HG03135 (cell line): ENCODE measurements at regions not wholly inside any gene's neighbourhood (a gene's known extent, or its start where the extent isn't known, plus 50 kb on each side); places are given as distances from the start of the nearest gene placed in this dataset.

Experiments used
- ATAC-seq: cut with Tn5 transposase; IDR thresholded peaks from one replicate; pipeline ENCODE4 v1.9.1; 2021; ENCODE audit warnings: mild to moderate bottlenecking, moderate library complexity; ENCODE audit not compliant: unreplicated experiment

GRCh38 chr5:66459728-66460127 lies 136.5 kb upstream of the MAST4 start:
- ATAC-seq, result no peak

- ATAC-seq, result no peak
These were observed 128.6 kb upstream of the MAST4 start for GRCh38 chr5:66467564-66467963.

DNA sequence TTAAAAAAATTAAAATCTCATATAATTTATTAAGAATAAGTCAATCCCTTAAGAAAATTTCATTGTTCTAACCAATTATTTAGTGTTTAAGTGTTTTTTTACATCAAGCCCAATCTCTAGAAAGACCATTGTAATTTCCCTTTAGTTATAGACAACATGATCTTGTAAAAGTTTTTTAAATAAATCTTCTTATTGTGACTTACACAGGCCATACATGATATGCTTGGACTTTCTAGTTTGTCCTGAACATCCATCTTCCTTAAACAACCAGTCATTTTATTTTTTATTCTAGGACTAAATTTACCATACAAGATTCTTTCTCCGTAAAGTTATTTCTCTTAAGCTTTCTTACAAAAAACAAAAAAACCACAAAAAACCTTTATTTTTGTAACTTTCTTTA lies 126.5 kb upstream of the MAST4 start:
- ATAC-seq, result no peak

DNA sequence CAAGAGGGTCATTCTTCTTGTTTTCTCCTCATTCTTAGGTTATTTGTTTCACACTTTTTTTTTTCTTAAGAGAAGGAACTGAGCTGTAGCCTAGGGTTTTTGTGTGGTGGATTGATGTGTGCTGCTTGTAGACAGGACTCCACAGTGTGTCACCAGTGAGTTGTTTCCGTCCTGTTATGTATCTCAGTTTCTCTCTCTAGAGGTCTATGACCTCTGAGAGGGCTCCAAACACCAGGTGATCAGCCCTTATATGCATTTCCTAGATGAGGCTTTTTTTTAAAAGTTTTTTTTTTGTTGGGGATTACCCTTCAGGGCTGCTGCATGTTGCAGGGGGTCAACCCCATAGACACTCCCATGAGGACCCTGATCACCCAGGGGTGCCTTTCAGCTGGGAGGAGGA lies 124.2 kb upstream of the MAST4 start:
- no peak for ATAC-seq

DNA sequence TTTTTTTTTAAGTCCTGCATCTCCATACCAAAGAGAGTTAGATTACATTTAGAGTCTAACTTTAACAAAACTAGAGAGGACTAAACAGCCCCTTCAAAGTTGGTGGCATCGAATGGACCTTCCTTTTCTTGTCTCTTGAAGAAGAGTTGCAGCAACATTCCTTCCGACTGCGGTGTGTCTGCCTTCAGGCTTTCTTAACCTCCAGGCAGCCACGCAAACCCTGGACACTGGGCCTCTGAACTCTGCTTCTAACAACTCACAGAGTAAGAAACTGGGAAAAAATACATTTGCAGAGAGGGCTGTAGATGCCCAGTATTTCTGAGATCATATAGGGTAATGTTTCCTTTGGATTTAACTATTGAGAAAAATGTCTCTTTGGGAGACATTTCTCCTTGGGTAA lies 120.5 kb upstream of the MAST4 start:
- ATAC-seq, result no peak

- no peak for ATAC-seq
These were observed 118.6 kb upstream of the MAST4 start for GRCh38 chr5:66477596-66477995.

DNA sequence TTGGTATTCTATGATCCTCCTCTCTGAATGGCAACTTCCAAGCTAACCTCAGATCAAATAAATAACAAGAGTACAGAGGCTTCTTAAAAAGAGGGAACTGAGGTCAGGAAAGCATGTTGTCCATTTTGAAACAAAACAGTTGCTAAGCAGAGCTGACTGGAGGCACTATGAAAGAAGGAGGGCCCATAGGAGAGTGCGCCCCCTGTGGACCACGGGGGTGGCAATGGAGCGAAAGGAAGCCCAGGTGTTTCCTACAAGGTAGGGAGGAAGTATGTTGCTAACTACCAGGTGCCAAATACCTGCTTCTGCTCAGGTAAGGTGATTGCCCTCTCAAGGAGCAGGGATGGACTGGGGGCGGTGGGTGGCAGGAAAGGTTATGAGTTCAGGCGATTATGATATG lies 101.8 kb upstream of the MAST4 start:
- ATAC-seq, result no peak

DNA sequence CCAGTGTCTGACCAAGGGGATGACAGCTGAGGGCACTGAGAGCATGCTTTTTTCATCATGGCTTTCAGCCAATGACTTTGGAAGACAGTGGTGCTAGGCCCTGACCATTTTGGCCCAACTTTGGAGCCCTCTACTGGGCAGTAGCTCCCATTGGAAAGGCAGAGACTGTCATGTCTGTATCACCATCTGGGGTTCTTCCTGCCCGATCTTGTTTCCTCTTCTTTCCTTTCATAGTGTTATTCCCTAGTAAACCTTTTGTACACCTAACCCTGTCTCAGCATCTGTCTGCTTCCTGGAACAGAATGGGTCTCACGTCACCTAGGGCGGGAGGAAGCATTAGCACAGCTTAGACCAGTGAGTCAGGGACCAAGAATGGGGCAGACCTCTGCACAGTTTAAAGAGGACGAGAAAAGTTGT lies 97.4 kb upstream of the MAST4 start:
- no peak for ATAC-seq

DNA sequence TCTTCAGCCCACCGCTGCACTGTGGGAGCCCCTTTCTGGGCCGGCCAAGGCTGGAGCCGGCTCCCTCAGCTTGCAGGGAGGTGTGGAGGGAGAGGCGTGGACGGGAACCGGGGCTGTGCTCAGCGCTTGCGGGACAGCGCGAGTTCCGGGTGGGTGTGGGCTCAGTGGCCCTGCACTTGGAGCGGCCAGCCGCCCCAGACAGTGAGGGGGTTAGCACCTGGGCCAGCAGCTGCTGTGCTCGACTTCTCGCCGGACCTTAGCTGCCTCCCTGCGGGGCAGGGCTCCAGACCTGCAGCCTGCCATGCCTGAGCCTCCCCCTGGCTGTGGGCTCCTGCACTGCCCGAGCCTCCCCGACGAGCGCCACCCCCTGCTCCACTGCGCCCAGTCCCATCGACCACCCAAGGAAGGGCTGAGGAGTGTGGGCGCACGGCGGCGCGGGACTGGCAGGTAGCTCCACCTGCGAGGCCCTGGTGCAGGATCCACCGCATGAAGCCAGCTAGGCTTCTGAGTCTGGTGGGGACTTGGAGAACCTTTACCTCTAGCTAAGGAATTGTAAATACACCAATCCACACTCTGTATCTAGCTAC lies 92.9 kb upstream of the MAST4 start:
- ATAC-seq, result no peak

DNA sequence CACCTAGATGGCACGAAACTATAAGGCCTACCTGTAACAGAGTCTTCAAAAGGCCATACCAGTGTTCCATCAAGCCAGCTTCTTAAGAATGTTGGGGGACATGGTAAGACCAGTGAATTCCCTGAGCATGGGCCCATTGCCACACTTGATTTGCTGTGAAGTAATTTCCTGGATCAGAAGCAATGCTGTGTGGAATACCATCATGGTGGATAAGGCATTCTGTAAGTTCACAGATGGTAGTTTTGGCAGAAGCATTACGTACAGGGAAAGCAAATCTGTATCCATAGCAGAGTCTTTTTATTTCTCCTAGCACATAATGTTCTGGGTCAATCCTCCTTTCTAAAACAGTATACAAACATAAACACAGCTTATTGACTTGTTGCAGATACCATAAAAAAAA lies 89.1 kb upstream of the MAST4 start:
- ATAC-seq, result no peak

- no peak for ATAC-seq
These were observed 84.7 kb upstream of the MAST4 start for GRCh38 chr5:66511491-66511890.

- ATAC-seq, result no peak
These were observed 83.1 kb upstream of the MAST4 start for GRCh38 chr5:66513130-66513529.

DNA sequence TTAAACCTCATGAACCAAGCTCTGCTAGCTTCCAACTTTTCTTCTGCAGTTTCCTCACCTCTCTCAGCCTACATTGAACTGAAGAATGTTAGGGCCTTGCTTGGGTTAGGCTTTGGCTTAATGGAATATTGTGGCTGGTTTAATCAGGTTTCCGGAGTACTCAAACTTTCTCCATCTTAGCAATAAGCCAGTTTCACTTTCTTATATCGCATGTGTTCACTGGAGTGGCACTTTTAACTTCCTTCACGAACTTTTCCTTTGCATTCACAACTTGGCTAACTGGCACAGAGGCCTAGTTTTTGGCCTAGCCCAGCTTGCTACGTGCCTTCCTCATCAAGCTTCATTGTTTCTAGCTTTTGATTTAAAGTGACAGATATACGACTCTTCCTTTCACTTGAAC lies 81.0 kb upstream of the MAST4 start:
- ATAC-seq, result no peak

DNA sequence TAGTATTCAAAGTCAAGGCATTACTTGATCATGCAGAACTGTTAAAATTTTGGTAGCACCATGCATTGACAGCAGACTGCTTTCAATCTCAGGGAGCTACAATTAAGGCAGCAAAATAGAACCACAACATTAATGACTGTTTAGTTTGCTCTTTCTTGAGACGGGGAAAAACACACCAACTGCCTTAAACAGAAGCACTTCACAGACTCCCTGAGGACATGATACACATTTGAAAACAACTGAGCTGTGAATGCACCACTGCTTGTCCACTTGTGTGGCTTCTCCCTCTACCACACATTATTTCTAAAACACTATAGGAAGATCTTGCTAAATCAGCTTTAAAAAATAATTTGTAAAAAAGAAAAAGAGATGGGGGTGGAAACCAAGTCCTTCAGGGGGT lies 79.6 kb upstream of the MAST4 start:
- ATAC-seq, result no peak

DNA sequence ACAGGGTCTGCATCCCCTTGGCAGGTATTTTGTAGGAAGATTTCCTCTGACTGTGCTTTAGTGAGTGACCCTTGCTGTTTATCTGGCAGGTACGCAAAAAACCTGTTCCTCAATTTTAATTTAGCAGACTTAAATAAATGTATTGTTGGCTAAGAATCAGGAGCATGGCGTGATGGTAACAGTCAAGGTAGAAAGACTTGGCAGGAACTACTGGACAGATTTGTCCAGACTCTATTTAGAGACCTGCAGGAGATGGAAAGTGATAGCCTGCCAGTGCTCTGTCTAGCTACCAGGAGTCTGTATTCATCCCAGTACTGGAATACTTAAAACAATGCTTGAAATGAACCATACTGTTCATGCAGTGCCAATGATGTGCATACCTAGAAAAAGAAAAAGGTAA lies 78.8 kb upstream of the MAST4 start:
- no peak for ATAC-seq

DNA sequence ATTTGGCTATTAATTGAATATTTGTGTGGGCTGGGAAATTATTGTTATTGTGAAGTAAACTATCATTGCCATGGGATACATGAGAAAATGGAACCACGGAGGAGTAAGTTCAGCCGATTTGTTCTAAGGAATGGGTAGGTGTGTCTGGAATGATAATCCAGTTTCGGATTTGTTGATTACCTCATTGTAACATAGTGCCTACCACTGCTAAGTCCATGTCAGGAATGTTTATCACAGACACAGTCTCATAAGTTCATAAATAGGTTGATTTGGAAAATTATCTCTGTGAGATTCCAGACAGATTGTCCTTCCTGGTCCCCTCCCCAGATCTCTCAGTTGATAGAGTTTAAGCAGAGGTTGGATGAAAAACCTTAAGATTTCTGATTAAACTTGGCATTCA lies 78.1 kb upstream of the MAST4 start:
- ATAC-seq, result no peak

DNA sequence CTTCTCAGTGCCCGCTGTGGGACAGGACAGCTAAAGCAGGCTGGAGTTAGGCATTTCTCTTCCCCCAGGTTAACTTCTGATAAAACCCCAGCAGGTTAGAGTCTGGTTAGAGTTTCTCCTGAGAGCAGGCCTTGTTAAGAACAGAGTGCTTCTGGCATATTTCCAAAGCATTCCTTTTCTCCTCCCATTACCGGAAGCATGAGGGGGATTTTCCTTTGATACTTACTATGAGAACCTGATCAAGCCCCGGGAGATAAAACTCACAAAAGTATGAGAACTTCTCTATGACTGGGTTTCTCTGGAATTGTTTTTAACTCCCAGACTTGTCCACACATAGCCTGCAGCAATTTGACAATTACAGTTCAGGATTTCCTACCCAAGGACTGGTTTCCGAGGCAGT lies 77.4 kb upstream of the MAST4 start:
- ATAC-seq, result no peak

DNA sequence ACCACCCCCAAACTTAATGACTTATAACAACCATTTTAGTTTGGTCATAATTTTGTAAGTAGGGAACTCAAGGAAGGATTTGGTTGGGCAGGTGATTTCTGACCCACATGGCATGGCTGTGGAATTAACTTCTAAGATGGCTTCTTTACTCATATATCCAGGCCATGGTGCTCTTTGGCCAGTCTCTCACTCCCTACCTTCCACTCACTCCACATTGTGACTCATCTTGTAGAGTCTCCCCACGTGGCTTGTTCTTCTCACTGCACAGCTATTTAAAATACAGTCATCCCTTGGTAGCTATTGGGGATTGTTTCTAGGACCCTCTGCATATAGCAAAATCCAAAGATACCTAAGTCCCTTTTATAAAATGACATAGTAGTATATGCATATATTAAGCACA lies 76.6 kb upstream of the MAST4 start:
- ATAC-seq, result no peak

- ATAC-seq, result no peak
These were observed 75.3 kb upstream of the MAST4 start for GRCh38 chr5:66520854-66521253.

- ATAC-seq, result no peak
These were observed 68.6 kb upstream of the MAST4 start for GRCh38 chr5:66527478-66528035.

- no peak for ATAC-seq
These were observed 67.0 kb upstream of the MAST4 start for GRCh38 chr5:66529182-66529581.

- no peak for ATAC-seq
These were observed 66.5 kb upstream of the MAST4 start for GRCh38 chr5:66529704-66530103.

GRCh38 chr5:66538126-66538525 lies 58.1 kb upstream of the MAST4 start:
- no peak for ATAC-seq
